ENCODE measurements at regions not wholly inside any gene's neighbourhood (a gene's known extent, or its start where the extent isn't known, plus 50 kb on each side); places are given as distances from the start of the nearest gene placed in this dataset.
A peak's percentile ranks its signal among the peaks of the same experiment; 100 is the strongest.
"Not testable (repeated sequence)": the region's sequence is repeated elsewhere in the genome, so short reads cannot be mapped to it uniquely, and the experiment has no call there.

- no peak overlapping the region for H3K4me3 ChIP-seq (ENCODE audit: low read depth, low read length)
- TF ChIP-seq CTCF (conservative IDR thresholded peaks at IDR 0.05; ENCODE audit: low read depth, low read length): no peak
Measured at GRCh38 chr2:67904966-67905365, 157.8 kb downstream of the C1D start.

GRCh38 chr2:67906547-67906946 lies 156.3 kb downstream of the C1D start:
- not testable (repeated sequence) for H3K4me3 ChIP-seq (ENCODE audit: low read depth, low read length); DNase-seq (ENCODE audit: low read depth)

More at GRCh38 chr2:67904966-67905365, 157.8 kb downstream of the C1D start:
- DNase-seq (ENCODE audit: low read depth): no peak

GRCh38 chr2:67917332-67918054 lies 145.3 kb downstream of the C1D start:
- H3K4me3 ChIP-seq (ENCODE audit: low read depth, low read length): no peak overlapping the region
- peak; percentile 76 for DNase-seq (ENCODE audit: low read depth)
- TF ChIP-seq CTCF (conservative IDR thresholded peaks at IDR 0.05; ENCODE audit: low read depth, low read length): no peak

GRCh38 chr2:67918471-67918870 lies 144.3 kb downstream of the C1D start:
- no peak for DNase-seq (ENCODE audit: low read depth)
- H3K4me3 ChIP-seq (ENCODE audit: low read depth, low read length): no peak overlapping the region
- no peak for TF ChIP-seq CTCF (conservative IDR thresholded peaks at IDR 0.05; ENCODE audit: low read depth, low read length)

- no peak for DNase-seq (ENCODE audit: low read depth)
- H3K4me3 ChIP-seq (ENCODE audit: low read depth, low read length): no peak overlapping the region
- no peak for TF ChIP-seq CTCF (conservative IDR thresholded peaks at IDR 0.05; ENCODE audit: low read depth, low read length)
Measured at GRCh38 chr2:67919490-67919889, 143.3 kb downstream of the C1D start.

GRCh38 chr2:67922080-67922785 lies 140.6 kb downstream of the C1D start:
- no peak overlapping the region for H3K4me3 ChIP-seq (ENCODE audit: low read depth, low read length)
- TF ChIP-seq CTCF (conservative IDR thresholded peaks at IDR 0.05; ENCODE audit: low read depth, low read length): no peak
- DNase-seq (ENCODE audit: low read depth): no peak

GRCh38 chr2:67923696-67924095 lies 139.1 kb downstream of the C1D start:
- DNase-seq (ENCODE audit: low read depth): no peak
- H3K4me3 ChIP-seq (ENCODE audit: low read depth, low read length): no peak overlapping the region
- no peak for TF ChIP-seq CTCF (conservative IDR thresholded peaks at IDR 0.05; ENCODE audit: low read depth, low read length)
